ENCODE measurements at regions not wholly inside any gene's neighbourhood (a gene's known extent, or its start where the extent isn't known, plus 50 kb on each side); places are given as distances from the start of the nearest gene placed in this dataset.

DNA sequence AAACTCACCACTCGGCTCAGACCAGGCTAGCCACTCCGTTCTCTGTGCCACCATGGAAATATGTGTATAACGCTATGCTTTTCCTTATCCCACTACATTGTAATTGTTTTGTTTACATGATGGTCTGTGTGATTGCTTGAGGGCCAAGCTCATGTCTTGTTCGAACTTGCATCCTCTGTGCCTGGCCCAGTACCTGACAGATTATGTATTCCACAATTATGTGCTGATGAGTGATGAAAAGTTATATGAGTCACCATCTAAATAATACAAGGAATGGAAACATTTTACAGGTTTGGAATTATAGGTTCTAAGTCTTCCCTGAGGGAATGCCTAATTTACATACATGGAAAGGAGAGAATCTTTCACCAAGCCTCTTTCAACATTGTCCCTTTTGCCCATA lies 137.4 kb downstream of the C7orf25 start:
- H3K9me3 ChIP-seq (ENCODE audit: control insufficient read depth in 2 of 2, low read length in 2 of 2) = no peaks in the 10 kb centered on the region

DNA sequence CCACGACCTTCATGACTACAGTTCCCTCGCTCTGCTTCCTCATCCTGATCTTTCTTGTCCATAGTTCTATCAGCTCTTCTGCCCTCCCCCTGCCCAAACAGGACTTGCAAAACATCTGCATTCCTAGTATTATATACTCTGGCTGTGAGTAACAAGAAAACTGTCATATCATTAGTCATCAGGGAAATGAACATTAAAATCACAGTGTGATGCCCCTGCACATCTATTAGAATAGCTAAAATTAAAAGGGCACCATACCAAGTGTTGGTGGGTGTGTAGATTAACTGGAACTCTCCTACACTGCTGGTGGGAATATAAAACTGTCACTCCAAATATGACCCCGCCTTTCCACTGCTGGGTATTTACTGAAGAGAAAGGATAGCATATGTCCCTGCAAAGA lies 141.8 kb downstream of the C7orf25 start:
- Histone ChIP-seq H3K27me3 (ENCODE audit: control insufficient read depth, insufficient read depth, low read length) (no peaks in the 10 kb centered on the region), H3K4me1 (ENCODE audit: control insufficient read depth, insufficient read depth, low read length, poor library complexity, severe bottlenecking) (no peaks in the 10 kb centered on the region), H3K4me3 (ENCODE audit: low read depth, low read length) (no peak overlapping the region), H3K36me3 (ENCODE audit: control insufficient read depth, insufficient read depth, low read length) (no peaks in the 10 kb centered on the region), H3K27ac (ENCODE audit: insufficient read depth, low read length, poor library complexity, severe bottlenecking) (no peak overlapping the region), H3K9me3 (ENCODE audit: control insufficient read depth in 2 of 2, low read length in 2 of 2) (no peaks in the 10 kb centered on the region)
- Mint-ChIP-seq H3K9me3 (peaks cover 0 to 2% (median 0%) of the 10 kb centered on the region in 7 donors), H3K4me1 (no peaks in the 10 kb centered on the region), H3K27ac (peak overlapping the region in 1 of 3 donors; percentile 14), H3K4me3 (no peak overlapping the region), H3K36me3 (no peaks in the 10 kb centered on the region), H3K27me3 (no peaks in the 10 kb centered on the region)
- DNase-seq (no peak), ATAC-seq (ENCODE audit: low read depth in 2 of 2) (no peak)

More for the DNA sequence above, 137.4 kb downstream of the C7orf25 start:
- H3K4me3 Mint-ChIP-seq = no peak overlapping the region
- H3K4me3 ChIP-seq (ENCODE audit: low read depth, low read length) = no peak overlapping the region
- H3K36me3 Mint-ChIP-seq = no peaks in the 10 kb centered on the region
- no peaks in the 10 kb centered on the region for H3K4me1 ChIP-seq (ENCODE audit: control insufficient read depth, insufficient read depth, low read length, poor library complexity, severe bottlenecking)
- no peaks in the 10 kb centered on the region for H3K27me3 ChIP-seq (ENCODE audit: control insufficient read depth, insufficient read depth, low read length)
- H3K4me1 Mint-ChIP-seq = no peaks in the 10 kb centered on the region
- no peaks in the 10 kb centered on the region for H3K27me3 Mint-ChIP-seq
- H3K36me3 ChIP-seq (ENCODE audit: control insufficient read depth, insufficient read depth, low read length) = no peaks in the 10 kb centered on the region
- no peak overlapping the region for H3K27ac Mint-ChIP-seq
- ATAC-seq (ENCODE audit: low read depth in 2 of 2) (no peak), DNase-seq (no peak)
- peaks cover 0 to 9% (median 7%) of the 10 kb centered on the region in 7 donors for H3K9me3 Mint-ChIP-seq
- no peak overlapping the region for H3K27ac ChIP-seq (ENCODE audit: insufficient read depth, low read length, poor library complexity, severe bottlenecking)

DNA sequence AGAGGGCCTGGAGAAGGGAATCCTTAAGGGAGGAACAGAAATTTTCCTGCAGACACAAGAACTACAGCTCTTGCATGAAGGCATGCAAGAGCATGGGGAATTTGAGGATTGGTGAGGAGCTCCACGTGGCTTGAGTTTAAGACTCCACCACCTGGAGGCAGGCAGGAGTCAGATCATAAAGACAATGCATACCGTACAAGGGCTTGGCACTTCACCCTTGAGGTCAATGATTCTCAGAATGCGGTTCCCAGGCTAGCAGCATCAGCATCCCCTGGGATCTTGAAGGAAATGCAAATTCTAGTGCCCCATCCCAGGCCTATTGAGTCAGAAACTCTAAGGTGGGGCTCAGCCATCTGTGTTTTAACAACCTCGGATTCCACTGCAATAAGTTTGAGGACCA lies 143.8 kb downstream of the C7orf25 start:
- ATAC-seq (ENCODE audit: low read depth in 2 of 2) (no peak), DNase-seq (no peak)
- no peaks in the 10 kb centered on the region for H3K4me1 Mint-ChIP-seq
- Histone ChIP-seq H3K4me3 (ENCODE audit: low read depth, low read length) (no peak overlapping the region), H3K27me3 (ENCODE audit: control insufficient read depth, insufficient read depth, low read length) (no peaks in the 10 kb centered on the region), H3K4me1 (ENCODE audit: control insufficient read depth, insufficient read depth, low read length, poor library complexity, severe bottlenecking) (no peaks in the 10 kb centered on the region), H3K36me3 (ENCODE audit: control insufficient read depth, insufficient read depth, low read length) (no peaks in the 10 kb centered on the region), H3K27ac (ENCODE audit: insufficient read depth, low read length, poor library complexity, severe bottlenecking) (no peak overlapping the region), H3K9me3 (ENCODE audit: control insufficient read depth in 2 of 2, low read length in 2 of 2) (no peaks in the 10 kb centered on the region)
- H3K36me3 Mint-ChIP-seq = no peaks in the 10 kb centered on the region
- H3K27me3 Mint-ChIP-seq = no peaks in the 10 kb centered on the region
- no peak overlapping the region for H3K27ac Mint-ChIP-seq
- H3K4me3 Mint-ChIP-seq = no peak overlapping the region
- peaks cover 0 to 2% (median 0%) of the 10 kb centered on the region in 7 donors for H3K9me3 Mint-ChIP-seq

DNA sequence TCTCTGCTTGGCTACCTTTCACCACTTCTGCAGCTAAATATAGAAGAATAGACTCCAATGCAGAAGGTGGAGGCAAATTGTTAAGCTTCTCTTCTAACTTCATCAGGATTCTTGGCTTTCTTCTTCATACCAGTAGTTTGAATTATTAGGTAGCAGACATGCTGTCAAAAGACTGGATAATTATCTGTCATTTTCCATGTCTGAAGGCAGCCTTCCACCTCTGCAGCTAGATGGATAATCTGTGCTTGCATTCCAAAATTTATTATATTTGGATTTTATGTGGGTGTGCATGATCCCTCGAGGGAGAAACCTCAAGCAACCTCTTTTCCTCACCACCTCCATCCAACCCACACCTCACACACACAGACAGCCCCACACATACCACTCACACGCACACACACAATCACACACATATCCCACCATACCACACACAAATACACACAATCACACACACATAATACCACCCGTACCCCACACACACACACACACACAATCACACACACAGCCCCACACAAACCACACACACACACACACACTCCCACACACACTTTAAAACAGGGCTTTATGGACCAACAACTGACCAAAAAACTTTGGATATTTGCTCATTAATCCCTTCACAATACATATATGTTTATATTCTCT lies 145.0 kb downstream of the C7orf25 start:
- H3K36me3 Mint-ChIP-seq = no peaks in the 10 kb centered on the region
- no peaks in the 10 kb centered on the region for H3K9me3 ChIP-seq (ENCODE audit: control insufficient read depth in 2 of 2, low read length in 2 of 2)
- no peaks in the 10 kb centered on the region for H3K4me1 ChIP-seq (ENCODE audit: control insufficient read depth, insufficient read depth, low read length, poor library complexity, severe bottlenecking)
- no peak for ATAC-seq (ENCODE audit: low read depth in 2 of 2)
- peaks cover 0 to 2% (median 0%) of the 10 kb centered on the region in 7 donors for H3K9me3 Mint-ChIP-seq
- no peaks in the 10 kb centered on the region for H3K36me3 ChIP-seq (ENCODE audit: control insufficient read depth, insufficient read depth, low read length)
- no peaks in the 10 kb centered on the region for H3K4me1 Mint-ChIP-seq
- H3K27me3 Mint-ChIP-seq = no peaks in the 10 kb centered on the region
- H3K4me3 Mint-ChIP-seq = no peak overlapping the region
- H3K27ac Mint-ChIP-seq = no peak overlapping the region
- no peak overlapping the region for H3K27ac ChIP-seq (ENCODE audit: insufficient read depth, low read length, poor library complexity, severe bottlenecking)
- no peak for DNase-seq
- H3K27me3 ChIP-seq (ENCODE audit: control insufficient read depth, insufficient read depth, low read length) = no peaks in the 10 kb centered on the region
- no peak overlapping the region for H3K4me3 ChIP-seq (ENCODE audit: low read depth, low read length)

DNA sequence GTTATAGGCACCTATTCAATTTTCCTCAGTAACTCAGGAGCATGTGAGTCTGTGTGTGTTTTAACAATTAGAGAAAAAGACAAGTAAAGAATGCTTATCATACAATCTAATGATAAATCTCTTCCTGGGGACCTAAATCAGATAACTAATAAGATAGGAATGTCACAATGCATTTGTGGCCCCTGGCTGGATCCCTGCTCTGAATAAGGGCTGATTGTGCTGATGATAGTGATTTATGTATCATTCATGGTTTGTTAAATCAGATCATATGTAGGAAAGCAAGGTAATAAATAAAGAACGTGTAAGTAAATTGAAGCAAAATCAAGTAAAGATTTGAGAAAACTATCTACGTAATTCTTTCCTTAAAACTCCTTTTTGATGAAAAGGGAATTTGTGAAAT lies 145.9 kb downstream of the C7orf25 start:
- Mint-ChIP-seq H3K4me3 (no peak overlapping the region), H3K36me3 (no peaks in the 10 kb centered on the region), H3K9me3 (peaks cover 0 to 2% (median 0%) of the 10 kb centered on the region in 7 donors), H3K27me3 (no peaks in the 10 kb centered on the region), H3K4me1 (no peaks in the 10 kb centered on the region), H3K27ac (no peak overlapping the region)
- H3K36me3 ChIP-seq (ENCODE audit: control insufficient read depth, insufficient read depth, low read length) = no peaks in the 10 kb centered on the region
- H3K27ac ChIP-seq (ENCODE audit: insufficient read depth, low read length, poor library complexity, severe bottlenecking) = no peak overlapping the region
- H3K9me3 ChIP-seq (ENCODE audit: control insufficient read depth in 2 of 2, low read length in 2 of 2) = no peaks in the 10 kb centered on the region
- H3K4me3 ChIP-seq (ENCODE audit: low read depth, low read length) = no peak overlapping the region
- H3K27me3 ChIP-seq (ENCODE audit: control insufficient read depth, insufficient read depth, low read length) = no peaks in the 10 kb centered on the region
- ATAC-seq (ENCODE audit: low read depth in 2 of 2) (no peak), DNase-seq (no peak)
- no peaks in the 10 kb centered on the region for H3K4me1 ChIP-seq (ENCODE audit: control insufficient read depth, insufficient read depth, low read length, poor library complexity, severe bottlenecking)

DNA sequence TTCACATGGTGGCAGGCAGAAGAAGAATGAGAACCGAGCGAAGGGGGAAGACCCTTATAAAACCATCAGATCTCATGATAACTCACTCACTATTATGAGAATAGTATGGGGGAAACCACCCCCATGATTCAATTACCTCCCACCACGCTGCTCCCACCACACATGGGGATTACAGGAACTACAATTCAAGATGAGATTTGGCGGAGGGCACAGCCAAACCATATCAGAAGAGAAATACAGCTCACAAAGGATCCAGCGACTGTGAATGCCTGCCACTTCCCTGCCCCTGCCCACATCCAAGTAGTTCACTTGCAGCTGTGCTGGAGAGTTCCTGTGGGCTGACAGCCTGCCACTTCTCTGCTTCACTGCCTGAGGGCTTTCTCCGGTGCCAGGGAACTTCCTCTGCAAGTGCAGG lies 148.7 kb downstream of the C7orf25 start:
- Mint-ChIP-seq H3K4me1 (no peaks in the 10 kb centered on the region), H3K4me3 (no peak overlapping the region), H3K36me3 (no peaks in the 10 kb centered on the region), H3K27me3 (no peaks in the 10 kb centered on the region), H3K27ac (no peak overlapping the region), H3K9me3 (peaks cover 0 to 5% (median 0%) of the 10 kb centered on the region in 7 donors)
- Histone ChIP-seq H3K4me1 (ENCODE audit: control insufficient read depth, insufficient read depth, low read length, poor library complexity, severe bottlenecking) (no peaks in the 10 kb centered on the region), H3K27ac (ENCODE audit: insufficient read depth, low read length, poor library complexity, severe bottlenecking) (no peak overlapping the region), H3K9me3 (ENCODE audit: control insufficient read depth in 2 of 2, low read length in 2 of 2) (peaks cover 0 to 3% of the 10 kb centered on the region in 2 experiments), H3K4me3 (ENCODE audit: low read depth, low read length) (no peak overlapping the region), H3K27me3 (ENCODE audit: control insufficient read depth, insufficient read depth, low read length) (no peaks in the 10 kb centered on the region), H3K36me3 (ENCODE audit: control insufficient read depth, insufficient read depth, low read length) (no peaks in the 10 kb centered on the region)
- ATAC-seq (ENCODE audit: low read depth in 2 of 2) (no peak), DNase-seq (no peak)

DNA sequence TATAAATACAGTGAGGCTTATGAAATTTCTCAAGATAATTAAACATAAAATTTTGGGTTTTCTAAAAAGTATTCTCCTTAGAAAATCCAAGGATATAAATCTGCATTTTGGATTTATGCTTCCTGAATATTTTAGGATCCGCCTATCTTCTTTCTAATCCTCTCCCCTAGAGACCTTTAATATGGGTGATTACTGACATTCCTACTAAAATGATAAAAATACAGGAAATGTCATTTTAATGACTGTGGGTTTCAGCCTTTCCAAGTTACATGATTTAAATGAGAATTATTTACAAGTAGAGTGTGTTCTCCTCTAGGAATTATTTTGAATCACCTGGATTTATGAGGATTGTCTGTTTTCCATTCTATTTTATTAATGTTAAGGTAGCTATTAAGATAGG lies 150.4 kb downstream of the C7orf25 start:
- Mint-ChIP-seq H3K9me3 (peaks cover 0 to 4% (median 0%) of the 10 kb centered on the region in 7 donors), H3K4me3 (no peak overlapping the region), H3K4me1 (no peaks in the 10 kb centered on the region), H3K27me3 (no peaks in the 10 kb centered on the region), H3K36me3 (no peaks in the 10 kb centered on the region), H3K27ac (no peak overlapping the region)
- Histone ChIP-seq H3K27me3 (ENCODE audit: control insufficient read depth, insufficient read depth, low read length) (no peaks in the 10 kb centered on the region), H3K27ac (ENCODE audit: insufficient read depth, low read length, poor library complexity, severe bottlenecking) (no peak overlapping the region), H3K4me3 (ENCODE audit: low read depth, low read length) (no peak overlapping the region), H3K4me1 (ENCODE audit: control insufficient read depth, insufficient read depth, low read length, poor library complexity, severe bottlenecking) (no peaks in the 10 kb centered on the region), H3K9me3 (ENCODE audit: control insufficient read depth in 2 of 2, low read length in 2 of 2) (peaks cover 0 to 3% of the 10 kb centered on the region in 2 experiments), H3K36me3 (ENCODE audit: control insufficient read depth, insufficient read depth, low read length) (no peaks in the 10 kb centered on the region)
- ATAC-seq (ENCODE audit: low read depth in 2 of 2) = no peak
- no peak for DNase-seq

DNA sequence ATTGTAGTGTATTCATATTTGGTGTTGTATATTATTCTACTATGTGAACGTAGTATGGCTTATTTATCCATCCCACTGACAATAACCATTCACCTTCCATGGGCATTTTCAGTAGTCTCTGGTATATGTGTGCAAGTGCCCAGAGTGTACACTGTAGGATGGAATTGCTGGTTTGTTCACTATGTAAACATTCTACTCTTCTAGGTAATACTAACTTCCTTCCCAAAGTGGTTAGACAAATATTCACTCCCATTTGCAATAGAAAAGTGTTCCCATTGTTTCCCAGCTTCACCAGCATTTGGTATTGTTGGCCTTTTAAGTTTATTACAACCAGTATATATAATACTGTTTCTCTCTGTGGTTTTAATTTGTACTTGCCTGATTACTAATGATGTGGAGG lies 153.7 kb downstream of the C7orf25 start:
- Histone ChIP-seq H3K4me3 (ENCODE audit: low read depth, low read length) (no peak overlapping the region), H3K36me3 (ENCODE audit: control insufficient read depth, insufficient read depth, low read length) (no peaks in the 10 kb centered on the region), H3K9me3 (ENCODE audit: control insufficient read depth in 2 of 2, low read length in 2 of 2) (peaks cover 0 to 3% of the 10 kb centered on the region in 2 experiments), H3K27ac (ENCODE audit: insufficient read depth, low read length, poor library complexity, severe bottlenecking) (no peak overlapping the region), H3K27me3 (ENCODE audit: control insufficient read depth, insufficient read depth, low read length) (no peaks in the 10 kb centered on the region), H3K4me1 (ENCODE audit: control insufficient read depth, insufficient read depth, low read length, poor library complexity, severe bottlenecking) (no peaks in the 10 kb centered on the region)
- no peak overlapping the region for H3K4me3 Mint-ChIP-seq
- DNase-seq (no peak), ATAC-seq (ENCODE audit: low read depth in 2 of 2) (no peak)
- peaks cover 0 to 4% (median 0%) of the 10 kb centered on the region in 7 donors for H3K9me3 Mint-ChIP-seq
- H3K4me1 Mint-ChIP-seq = no peaks in the 10 kb centered on the region
- no peaks in the 10 kb centered on the region for H3K27me3 Mint-ChIP-seq
- H3K27ac Mint-ChIP-seq = no peak overlapping the region
- H3K36me3 Mint-ChIP-seq = no peaks in the 10 kb centered on the region

Data from CD4-positive, CD25-positive, alpha-beta regulatory T cell (primary cell).